DMS79 (cell line): ENCODE measurements at regions not wholly inside any gene's neighbourhood (a gene's known extent, or its start where the extent isn't known, plus 50 kb on each side); places are given as distances from the start of the nearest gene placed in this dataset.
"Not testable (repeated sequence)": the region's sequence is repeated elsewhere in the genome, so short reads cannot be mapped to it uniquely, and the experiment has no call there.

Source experiments
- DNase-seq: peaks from one replicate; lab custom pipeline; 2025; lab: John Stamatoyannopoulos, UW

- no peak for DNase-seq
These were observed 109.2 kb downstream of the OSTF1 start for GRCh38 chr9:75197561-75197960.

- no peak for DNase-seq
These were observed 110.1 kb downstream of the OSTF1 start for GRCh38 chr9:75198436-75198835.

GRCh38 chr9:75200892-75201470 lies 112.7 kb downstream of the OSTF1 start:
- DNase-seq = no peak

GRCh38 chr9:75201480-75202209 lies 113.3 kb downstream of the OSTF1 start:
- no peak for DNase-seq

GRCh38 chr9:75207997-75208396 lies 119.7 kb downstream of the OSTF1 start:
- DNase-seq = not testable (repeated sequence)

- no peak for DNase-seq
These were observed 121.9 kb downstream of the OSTF1 start for GRCh38 chr9:75210215-75210614.

GRCh38 chr9:75213765-75214164 lies 125.5 kb downstream of the OSTF1 start:
- no peak for DNase-seq

- DNase-seq = no peak
These were observed 138.3 kb downstream of the OSTF1 start for GRCh38 chr9:75226403-75227139.

- DNase-seq = no peak
These were observed 140.6 kb downstream of the OSTF1 start for GRCh38 chr9:75228893-75229292.

- DNase-seq = no peak
These were observed 141.5 kb downstream of the OSTF1 start for GRCh38 chr9:75229605-75230332.

GRCh38 chr9:75230469-75230868 lies 142.2 kb downstream of the OSTF1 start:
- no peak for DNase-seq

- no peak for DNase-seq
These were observed 142.9 kb downstream of the OSTF1 start for GRCh38 chr9:75231167-75231566.

GRCh38 chr9:75233011-75233410 lies 144.7 kb downstream of the OSTF1 start:
- DNase-seq = no peak

- DNase-seq = no peak
These were observed 147.3 kb downstream of the OSTF1 start for GRCh38 chr9:75235632-75236031.

GRCh38 chr9:75238311-75238976 lies 150.1 kb downstream of the OSTF1 start:
- no peak for DNase-seq

GRCh38 chr9:75239176-75239575 lies 150.9 kb downstream of the OSTF1 start:
- DNase-seq = no peak

GRCh38 chr9:75242426-75242825 lies 154.1 kb downstream of the OSTF1 start:
- no peak for DNase-seq

- DNase-seq = no peak
These were observed 158.6 kb downstream of the OSTF1 start for GRCh38 chr9:75246949-75247348.

- DNase-seq = no peak
These were observed 177.2 kb downstream of the OSTF1 start for GRCh38 chr9:75265525-75265972.

- no peak for DNase-seq
These were observed 180.9 kb downstream of the OSTF1 start for GRCh38 chr9:75269197-75269596.

GRCh38 chr9:75273055-75273454 lies 184.7 kb downstream of the OSTF1 start:
- DNase-seq = not testable (repeated sequence)

- DNase-seq = no peak
These were observed 186.5 kb downstream of the OSTF1 start for GRCh38 chr9:75274781-75275180.
